Right lobe of liver (tissue), 6 donors: ENCODE measurements at regions not wholly inside any gene's neighbourhood (a gene's known extent, or its start where the extent isn't known, plus 50 kb on each side); places are given as distances from the start of the nearest gene placed in this dataset.
A peak's percentile ranks its signal among the peaks of the same experiment; 100 is the strongest.
"Not testable (repeated sequence)": the region's sequence is repeated elsewhere in the genome, so short reads cannot be mapped to it uniquely, and the experiment has no call there.

Experiments used
- ATAC-seq, 4 donors: fragments of 200-7000 bp; cut with Tn5 transposase; one replicate each; pipeline ENCODE4 v1.9.1; 2020; ENCODE audit warnings: mild to moderate bottlenecking in 4 of 4, moderate library complexity in 4 of 4
- DNase-seq, 3 donors: peaks; one replicate each; pipeline ENCODE4 v3.0.0-alpha.2; 2020
- H3K27ac ChIP-seq, 3 donors: fragments of 200-600 bp; one replicate each; pipeline ENCODE4 v1.8.0; 2022
- H3K27me3 ChIP-seq, 2 donors: fragments of 200-600 bp; one replicate each; pipeline ENCODE4 v1.8.0; 2022
- H3K36me3 ChIP-seq, 4 donors: fragments of 200-600 bp; sonication (generic) in 1 of 4; one replicate each; pipeline versions ENCODE4 v1.5.1 to v1.8.0; 2017 to 2022; ENCODE audit warnings: control low read depth in 1 of 4
- H3K4me1 ChIP-seq, 4 donors: fragments of 200-600 bp; sonication (generic) in 1 of 4; one replicate each; pipeline versions ENCODE4 v1.5.1 to v1.8.0; 2017 to 2022; ENCODE audit warnings: control low read depth in 1 of 4
- H3K4me3 ChIP-seq, 3 donors: fragments of 200-600 bp; one replicate each; pipeline ENCODE4 v1.8.0; 2022
- H3K9me3 ChIP-seq, 4 donors: fragments of 200-600 bp; sonication (generic) in 1 of 4; one replicate each; pipeline versions ENCODE4 v1.5.1 to v1.8.0; 2017 to 2022; ENCODE audit warnings: control low read depth in 1 of 4
- POLR2A ChIP-seq: fragments of 450-650 bp; IDR thresholded peaks from one replicate; pipeline ENCODE4 v1.6.1; 2017; ENCODE audit warnings: antibody characterized with exemption, mild to moderate bottlenecking
- WGBS: methylation state at CpG from one replicate; pipeline ENCODE4 v1.1.6; 2018; ENCODE audit warnings: low coverage, low lambda C conversion rate; ENCODE audit not compliant: insufficient coverage; ENCODE audit errors: missing lambda C conversion rate; 5-methylcytosine and 5-hydroxymethylcytosine counted together
- intact Hi-C, 2 donors: fragments of 100-400 bp; cut with DNase I; formaldehyde crosslinking; loops; one replicate each; pipeline versions ENCODE4 v1.11.2 to v1.14.1; 2022
- TF ChIP-seq, protein P1 (sequence below), 4 donors: fragments of 200-600 bp in 3 of 4; fragments of 450-650 bp in 1 of 4; IDR thresholded peaks; one replicate each; pipeline versions ENCODE4 v1.5.1 to v1.8.0; 2016 to 2022; ENCODE audit warnings: antibody characterized with exemption in 4 of 4, mild to moderate bottlenecking in 2 of 4
- donor health status: DM: no; HTN: yes; CAD: no.
- donor health status: DM: no; HTN: no; CAD: no.
- donor health status: DM: no; HTN: no; CAD: no.
- donor health status: DM: no; HTN: yes; CAD: no.
- donor health status: DM: no; HTN: yes; CAD: no.

DNA sequence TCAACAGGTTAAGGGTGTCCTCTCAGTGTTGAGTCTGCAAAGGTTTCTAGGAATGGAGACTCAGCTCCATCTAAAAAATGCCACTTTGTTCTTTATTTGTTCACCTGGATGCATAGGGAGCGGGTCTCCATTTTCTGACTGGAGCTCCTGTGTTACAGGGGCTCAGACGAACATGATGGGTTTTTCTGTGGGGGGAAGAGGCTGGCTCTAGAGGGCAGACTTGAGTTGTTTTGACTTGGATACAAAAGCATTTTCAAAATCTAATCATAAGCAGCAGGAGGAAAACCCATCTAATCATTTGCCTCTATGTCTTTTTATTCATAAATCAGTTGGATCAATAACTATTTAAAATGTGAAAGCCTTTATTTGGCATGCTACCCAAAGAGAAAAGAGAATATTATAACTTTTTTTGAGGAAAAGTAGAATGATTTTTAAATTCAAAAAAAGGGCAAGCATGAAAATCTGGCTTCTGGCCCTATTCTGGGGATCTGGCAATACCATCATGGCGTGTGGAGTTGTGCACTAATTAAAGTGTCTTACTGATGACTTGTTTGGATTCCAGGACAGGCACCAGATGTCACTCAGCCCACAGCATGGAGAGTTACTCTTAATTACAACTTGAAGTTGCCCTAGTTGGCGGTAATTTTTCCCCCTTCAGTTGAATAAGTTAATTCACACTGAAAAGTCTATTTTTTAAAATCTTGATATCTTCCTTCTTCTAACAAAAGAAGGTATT, 594.9 kb downstream of the REEP3 start:
- TF ChIP-seq, protein P1, sequence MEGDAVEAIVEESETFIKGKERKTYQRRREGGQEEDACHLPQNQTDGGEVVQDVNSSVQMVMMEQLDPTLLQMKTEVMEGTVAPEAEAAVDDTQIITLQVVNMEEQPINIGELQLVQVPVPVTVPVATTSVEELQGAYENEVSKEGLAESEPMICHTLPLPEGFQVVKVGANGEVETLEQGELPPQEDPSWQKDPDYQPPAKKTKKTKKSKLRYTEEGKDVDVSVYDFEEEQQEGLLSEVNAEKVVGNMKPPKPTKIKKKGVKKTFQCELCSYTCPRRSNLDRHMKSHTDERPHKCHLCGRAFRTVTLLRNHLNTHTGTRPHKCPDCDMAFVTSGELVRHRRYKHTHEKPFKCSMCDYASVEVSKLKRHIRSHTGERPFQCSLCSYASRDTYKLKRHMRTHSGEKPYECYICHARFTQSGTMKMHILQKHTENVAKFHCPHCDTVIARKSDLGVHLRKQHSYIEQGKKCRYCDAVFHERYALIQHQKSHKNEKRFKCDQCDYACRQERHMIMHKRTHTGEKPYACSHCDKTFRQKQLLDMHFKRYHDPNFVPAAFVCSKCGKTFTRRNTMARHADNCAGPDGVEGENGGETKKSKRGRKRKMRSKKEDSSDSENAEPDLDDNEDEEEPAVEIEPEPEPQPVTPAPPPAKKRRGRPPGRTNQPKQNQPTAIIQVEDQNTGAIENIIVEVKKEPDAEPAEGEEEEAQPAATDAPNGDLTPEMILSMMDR (IDR thresholded peaks at IDR 0.05): peak; percentile 36 to 62 (median 51)
- TF ChIP-seq POLR2A: no peak
- Histone ChIP-seq H3K36me3 (no peaks in the 10 kb centered on the region), H3K9me3 (no peaks in the 10 kb centered on the region), H3K27me3 (no peaks in the 10 kb centered on the region), H3K27ac (no peak overlapping the region), H3K4me3 (no peak overlapping the region), H3K4me1 (no peaks in the 10 kb centered on the region)
- peak; percentile 57 to 76 (median 67) for ATAC-seq
- 53% methylated on average over 3 of the region's 4 CpGs for WGBS
- no peak for DNase-seq
- intact Hi-C loops: no loop called here

DNA sequence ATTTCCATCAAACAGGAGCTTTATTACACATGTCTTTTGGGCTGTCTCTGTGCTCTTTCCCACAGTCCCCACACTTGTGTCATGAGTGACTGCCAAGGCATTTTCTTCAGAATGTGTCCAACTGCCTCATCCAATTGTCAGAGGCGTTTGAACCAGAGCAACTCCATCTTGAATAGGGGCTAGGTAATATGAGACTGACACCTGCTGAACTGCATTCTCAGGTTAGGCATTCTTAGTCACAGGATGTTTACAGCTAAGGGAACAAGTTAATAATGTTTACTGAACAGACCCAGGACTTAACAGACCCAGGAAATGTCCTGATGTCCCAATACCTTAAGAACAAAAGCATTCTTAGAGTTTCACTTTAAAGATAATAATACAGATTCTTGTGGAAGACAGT, 595.5 kb downstream of the REEP3 start:
- Histone ChIP-seq H3K36me3 (no peaks in the 10 kb centered on the region), H3K4me3 (no peak overlapping the region), H3K27ac (no peak overlapping the region), H3K27me3 (no peaks in the 10 kb centered on the region), H3K4me1 (no peaks in the 10 kb centered on the region), H3K9me3 (no peaks in the 10 kb centered on the region)
- WGBS: 64% methylated on average over 1 of the region's 1 CpG
- intact Hi-C loops: no loop called here
- ATAC-seq (no peak), DNase-seq (no peak)
- TF ChIP-seq, protein P1 (IDR thresholded peaks at IDR 0.05): no peak
- TF ChIP-seq POLR2A: no peak

DNA sequence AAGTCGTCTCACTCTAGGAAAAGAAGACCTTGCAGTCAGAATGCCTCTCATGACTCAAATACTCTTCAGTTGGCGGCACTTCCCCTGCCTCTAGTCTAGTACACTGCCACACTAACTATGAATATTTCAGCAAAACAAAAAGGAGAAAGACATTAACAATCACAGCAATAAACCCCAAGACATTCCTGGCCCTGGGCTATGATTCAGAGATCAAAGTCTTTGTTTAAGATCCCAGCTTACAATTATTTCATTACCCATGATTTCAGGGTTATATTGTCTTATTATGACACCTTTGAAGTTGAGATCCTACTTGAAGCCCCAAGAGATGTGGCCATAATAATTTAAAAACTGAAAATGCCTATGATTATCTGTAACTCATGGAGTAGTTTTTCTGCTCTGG, 597.5 kb downstream of the REEP3 start:
- WGBS: 81% methylated on average over 2 of the region's 2 CpGs
- Histone ChIP-seq H3K4me3 (no peak overlapping the region), H3K36me3 (no peaks in the 10 kb centered on the region), H3K27ac (no peak overlapping the region), H3K9me3 (no peaks in the 10 kb centered on the region), H3K27me3 (no peaks in the 10 kb centered on the region), H3K4me1 (no peaks in the 10 kb centered on the region)
- ATAC-seq (no peak), DNase-seq (no peak)
- TF ChIP-seq POLR2A: no peak
- TF ChIP-seq, protein P1 (IDR thresholded peaks at IDR 0.05): no peak
- intact Hi-C loops: no loop called here

DNA sequence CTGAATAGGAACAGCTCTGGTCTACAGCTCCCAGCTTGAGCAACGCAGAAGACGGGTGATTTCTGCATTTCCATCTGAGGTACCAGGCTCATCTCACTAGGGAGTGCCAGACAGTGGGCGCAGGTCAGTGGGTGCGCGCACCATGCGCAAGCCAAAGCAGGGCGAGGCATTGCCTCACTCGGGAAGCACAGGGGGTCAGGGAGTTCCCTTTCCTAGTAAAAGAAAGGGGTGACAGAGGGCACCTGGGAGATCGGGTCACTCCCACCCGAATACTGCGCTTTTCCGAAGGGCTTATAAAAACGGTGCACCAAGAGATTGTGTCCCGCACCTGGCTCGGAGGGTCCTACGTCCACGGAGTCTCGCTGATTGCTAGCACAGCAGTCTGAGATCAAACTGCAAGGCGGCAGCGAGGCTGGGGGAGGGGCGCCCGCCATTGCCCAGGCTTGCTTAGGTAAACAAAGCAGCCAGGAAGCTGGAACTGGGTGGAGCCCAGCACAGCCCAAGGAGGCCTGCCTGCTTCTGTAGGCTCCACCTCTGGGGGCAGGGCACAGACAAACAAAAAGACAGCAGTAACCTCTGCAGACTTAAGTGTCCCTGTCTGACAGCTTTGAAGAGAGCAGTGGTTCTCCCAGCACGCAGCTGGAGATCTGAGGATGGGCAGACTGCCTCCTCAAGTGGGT, 599.2 kb downstream of the REEP3 start:
- H3K27me3 ChIP-seq, H3K9me3 ChIP-seq, H3K4me3 ChIP-seq, H3K27ac ChIP-seq, DNase-seq, H3K36me3 ChIP-seq, H3K4me1 ChIP-seq, ATAC-seq, intact Hi-C loops: not testable (repeated sequence)
- 78% methylated on average over 4 of the region's 23 CpGs for WGBS

DNA sequence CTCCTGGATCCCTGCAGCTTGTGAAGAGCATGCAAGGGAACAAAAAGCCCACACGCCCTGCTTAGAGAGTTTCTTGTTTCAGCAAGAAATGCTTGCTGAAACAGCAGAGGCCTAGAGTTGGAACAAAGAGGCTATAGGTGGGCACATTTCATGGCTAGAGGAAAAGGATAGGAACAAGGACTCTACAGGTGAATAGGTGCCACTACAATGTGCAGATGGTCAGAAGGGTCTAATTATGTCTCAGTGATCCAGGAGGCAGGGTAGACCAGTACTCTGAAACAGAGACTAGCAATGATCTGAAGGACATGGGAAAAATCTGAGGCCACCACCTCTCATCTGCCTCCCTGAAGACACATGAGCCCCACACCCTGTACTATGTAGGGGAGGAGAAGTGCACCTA, 609.0 kb downstream of the REEP3 start:
- ATAC-seq: no peak
- Histone ChIP-seq H3K4me1 (no peaks in the 10 kb centered on the region), H3K36me3 (no peaks in the 10 kb centered on the region), H3K9me3 (no peaks in the 10 kb centered on the region), H3K27me3 (no peaks in the 10 kb centered on the region), H3K27ac (no peak overlapping the region), H3K4me3 (no peak overlapping the region)
- no peak for DNase-seq
- TF ChIP-seq, protein P1 (IDR thresholded peaks at IDR 0.05): no peak
- TF ChIP-seq POLR2A: no peak
- WGBS: 100% methylated on average over 1 of the region's 1 CpG
- intact Hi-C loops: no loop called here
